GM12878 (cell line): ENCODE measurements at regions not wholly inside any gene's neighbourhood (a gene's known extent, or its start where the extent isn't known, plus 50 kb on each side); places are given as distances from the start of the nearest gene placed in this dataset.

ENCODE experiments used
- ATAC-seq: fragments of 200-7000 bp; cut with Tn5 transposase; 3 replicates; pipeline ENCODE4 v1.9.1; 2020; ENCODE audit warnings: mild to moderate bottlenecking, moderate library complexity
- BruUV-seq: library from RNA; stranded (reverse); fragments of 400-500 nt; replicated peaks from 2 replicates; lab custom pipeline; 2021; lab: Mats Ljungman, UMichigan
- CTCF ChIA-PET: fragments of 300-600 bp; sonication (Branson Sonifier 250); formaldehyde crosslinking; extraction: SDS; loops from one replicate; lab custom pipeline; 2021; ENCODE audit warnings: inconsistent platforms; lab: Yijun Ruan, JAX
- POLR2A ChIA-PET: fragments of 350-600 bp; formaldehyde crosslinking; extraction: SDS; loops from one replicate; lab custom pipeline; 2021; ENCODE audit warnings: inconsistent platforms; lab: Charles Lee
- RAD21 ChIA-PET: fragments of 300-600 bp; sonication (Branson Sonifier 250); formaldehyde crosslinking; loops from one replicate; lab custom pipeline; 2023; ENCODE audit warnings: antibody characterized with exemption; ENCODE audit not compliant: unreplicated experiment; lab: Charles Lee
- SMC1A ChIA-PET: fragments of 300-600 bp; sonication (Branson Sonifier 250); formaldehyde crosslinking; loops from one replicate; lab custom pipeline; 2023; ENCODE audit not compliant: unreplicated experiment, uncharacterized antibody; lab: Charles Lee
- DNase-seq: peaks from one replicate; pipeline ENCODE4 v3.0.0-alpha.2; 2011; ENCODE audit warnings: low read depth, low spot score
- FAIRE-seq: peaks from 3 replicates; lab custom pipeline; 2011; peaks lifted over from hg19 to GRCh38; lab: Jason Lieb, UNC
- H2AFZ ChIP-seq: 2 replicates; pipeline ENCODE4 v1.6.0; 2011; ENCODE audit warnings: low read depth, low read length, control low read depth; ENCODE audit not compliant: control insufficient read depth
- H3K27ac ChIP-seq: 2 replicates; pipeline ENCODE4 v1.5.1; 2011; ENCODE audit warnings: control low read depth; ENCODE audit not compliant: control insufficient read depth, insufficient read depth
- H3K27me3 ChIP-seq, 2 experiments: replicated peaks in 1 of 2; 2 replicates each; pipeline versions ENCODE4 v1.6.0 to v1.6.1; 2011; ENCODE audit warnings: low read length in 1 of 2; ENCODE audit not compliant: control insufficient read depth in 2 of 2, insufficient read depth in 2 of 2
- H3K36me3 ChIP-seq, 2 experiments: 2 replicates each; pipeline ENCODE4 v1.5.1; 2011; ENCODE audit warnings: low read length in 1 of 2; ENCODE audit not compliant: control insufficient read depth in 2 of 2, insufficient read depth in 2 of 2
- H3K4me1 ChIP-seq: 2 replicates; pipeline ENCODE4 v1.6.1; 2011; ENCODE audit warnings: mild to moderate bottlenecking, low read length, moderate library complexity, mixed read lengths; ENCODE audit not compliant: control insufficient read depth, insufficient read depth
- H3K4me2 ChIP-seq: 2 replicates; pipeline ENCODE4 v1.6.0; 2011; ENCODE audit warnings: control low read depth; ENCODE audit not compliant: control insufficient read depth, insufficient read depth
- H3K4me3 ChIP-seq: fragments of 200-600 bp; sonication (generic); 2 replicates; pipeline ENCODE4 v1.5.1; 2016
- H3K79me2 ChIP-seq: 2 replicates; pipeline ENCODE4 v1.6.0; 2011; ENCODE audit warnings: low read length; ENCODE audit not compliant: control insufficient read depth, insufficient read depth
- H3K9ac ChIP-seq: 2 replicates; pipeline ENCODE4 v1.8.0; 2011; ENCODE audit warnings: low read length, control low read depth, mixed read lengths; ENCODE audit not compliant: control insufficient read depth, insufficient read depth
- H3K9me3 ChIP-seq: replicated peaks from 3 replicates; pipeline ENCODE4 v1.5.1; 2011; ENCODE audit warnings: mild to moderate bottlenecking, low read length; ENCODE audit not compliant: control insufficient read depth, insufficient read depth
- H4K20me1 ChIP-seq: 2 replicates; pipeline ENCODE4 v1.6.0; 2011; ENCODE audit not compliant: control insufficient read depth, insufficient read depth
- ASH2L ChIP-seq: fragments of 300-600, 200-600 bp; sonication (generic); IDR thresholded peaks from 2 replicates; pipeline ENCODE4 v1.6.1; 2017; ENCODE audit warnings: low read depth, mild to moderate bottlenecking, borderline replicate concordance
- BCL11A ChIP-seq: IDR thresholded peaks from 2 replicates; pipeline ENCODE4 v1.6.1; 2011; ENCODE audit warnings: low read depth, low read length
- CHD2 ChIP-seq: IDR thresholded peaks from 2 replicates; pipeline ENCODE4 v1.6.1; 2011; ENCODE audit warnings: low read depth, low read length, improper control_type of control experiment, borderline replicate concordance
- CREM ChIP-seq: IDR thresholded peaks from 2 replicates; pipeline ENCODE4 v1.6.1; 2014; ENCODE audit warnings: antibody characterized with exemption, low read depth
- IKZF1 ChIP-seq: fragments of 450-650 bp; conservative IDR thresholded peaks from 2 replicates; pipeline ENCODE4 v1.6.1; 2017; ENCODE audit warnings: antibody characterized with exemption, mild to moderate bottlenecking
- NFIC ChIP-seq: IDR thresholded peaks from 2 replicates; pipeline ENCODE4 v1.6.1; 2012; ENCODE audit warnings: low read depth, mild to moderate bottlenecking, inconsistent platforms, low read length, moderate library complexity
- RB1 ChIP-seq: fragments of 450-650 bp; formaldehyde crosslinking; IDR thresholded peaks from 2 replicates; pipeline ENCODE4 v1.6.1; 2017; ENCODE audit warnings: mild to moderate bottlenecking, borderline replicate concordance
- SMARCA5 ChIP-seq: fragments of 450-650 bp; IDR thresholded peaks from 2 replicates; pipeline ENCODE4 v1.6.1; 2017; ENCODE audit warnings: mild to moderate bottlenecking
- SPI1 ChIP-seq: IDR thresholded peaks from 2 replicates; pipeline ENCODE4 v1.6.1; 2011; ENCODE audit warnings: low read depth, mild to moderate bottlenecking, low read length, moderate library complexity, borderline replicate concordance; ENCODE audit not compliant: insufficient read depth
- SRF ChIP-seq, 2 experiments: IDR thresholded peaks; 2 replicates each; pipeline ENCODE4 v1.6.1; 2011; ENCODE audit warnings: low read depth in 2 of 2, low read length in 2 of 2, mild to moderate bottlenecking in 1 of 2, moderate library complexity in 1 of 2
- STAT3 ChIP-seq: IDR thresholded peaks from 2 replicates; pipeline ENCODE4 v1.6.1; 2011; ENCODE audit warnings: low read depth, low read length, improper control_type of control experiment
- TAF1 ChIP-seq: IDR thresholded peaks from 2 replicates; pipeline ENCODE4 v1.6.1; 2011; ENCODE audit warnings: mild to moderate bottlenecking, low read depth, low read length, borderline replicate concordance
- TCF3 ChIP-seq: IDR thresholded peaks from 2 replicates; pipeline ENCODE4 v1.6.1; 2012; ENCODE audit warnings: low read depth, mild to moderate bottlenecking, low read length, borderline replicate concordance; ENCODE audit not compliant: insufficient read depth
- ZBED1 ChIP-seq: IDR thresholded peaks from 2 replicates; pipeline ENCODE4 v1.6.1; 2016; ENCODE audit warnings: borderline replicate concordance
- in situ Hi-C: fragments of 300-500 bp; cut with MboI; formaldehyde crosslinking; loops from 9 replicates; pipeline ENCODE4 v1.14.3; 2018; ENCODE audit warnings: mixed read lengths
- intact Hi-C: fragments of 100-400 bp; cut with micrococcal nuclease; formaldehyde crosslinking; loops from one replicate; pipeline ENCODE4 v1.14.2; 2022; ENCODE audit not compliant: unreplicated experiment
- TF ChIP-seq, protein P1 (sequence below): IDR thresholded peaks from 2 replicates; pipeline ENCODE4 v1.6.1; 2012; ENCODE audit warnings: low read depth, low read length, improper control_type of control experiment
- TF ChIP-seq, protein P2 (sequence below): fragments of 450-650 bp; IDR thresholded peaks from 2 replicates; pipeline ENCODE4 v1.6.1; 2017; ENCODE audit warnings: antibody characterized with exemption, mild to moderate bottlenecking, moderate library complexity
- TF ChIP-seq, protein P3 (sequence below): fragments of 450-650 bp; IDR thresholded peaks from 2 replicates; pipeline ENCODE4 v1.6.1; 2016; ENCODE audit warnings: mild to moderate bottlenecking
- TF ChIP-seq, protein P4 (sequence below): IDR thresholded peaks from 2 replicates; pipeline ENCODE4 v1.6.1; 2011; ENCODE audit warnings: borderline replicate concordance, low read depth, mild to moderate bottlenecking, moderate library complexity, low read length; ENCODE audit not compliant: insufficient read depth, poor library complexity, severe bottlenecking

DNA sequence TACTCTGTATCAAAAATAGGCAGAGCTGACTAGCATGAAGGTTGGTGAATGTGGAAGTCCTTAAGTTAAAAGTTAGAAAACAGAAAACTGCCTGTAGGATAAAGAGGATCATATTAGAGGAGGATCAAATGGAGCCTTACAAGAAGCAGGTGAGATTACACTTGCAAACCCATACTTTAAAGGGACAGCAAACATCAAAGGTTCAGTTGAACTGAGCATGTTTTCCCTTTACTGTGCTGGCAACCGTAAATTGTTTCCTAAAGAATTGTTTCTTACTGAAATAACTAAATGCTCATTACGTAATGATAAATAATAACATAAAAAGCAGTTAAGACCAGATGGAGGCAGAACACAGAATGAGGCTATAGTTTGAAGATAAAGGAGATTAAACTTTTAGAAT lies 465.3 kb upstream of the FTMT start (continued):
- TF ChIP-seq TAF1: no peak
- TF ChIP-seq NFIC: no peak
- TF ChIP-seq CHD2: no peak
- no peak for TF ChIP-seq SPI1
- no peak for TF ChIP-seq ASH2L
- TF ChIP-seq IKZF1: no peak
- TF ChIP-seq, protein P1, sequence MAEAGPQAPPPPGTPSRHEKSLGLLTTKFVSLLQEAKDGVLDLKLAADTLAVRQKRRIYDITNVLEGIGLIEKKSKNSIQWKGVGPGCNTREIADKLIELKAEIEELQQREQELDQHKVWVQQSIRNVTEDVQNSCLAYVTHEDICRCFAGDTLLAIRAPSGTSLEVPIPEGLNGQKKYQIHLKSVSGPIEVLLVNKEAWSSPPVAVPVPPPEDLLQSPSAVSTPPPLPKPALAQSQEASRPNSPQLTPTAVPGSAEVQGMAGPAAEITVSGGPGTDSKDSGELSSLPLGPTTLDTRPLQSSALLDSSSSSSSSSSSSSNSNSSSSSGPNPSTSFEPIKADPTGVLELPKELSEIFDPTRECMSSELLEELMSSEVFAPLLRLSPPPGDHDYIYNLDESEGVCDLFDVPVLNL: no peak
- TF ChIP-seq STAT3: no peak
- no peak for TF ChIP-seq SMARCA5

DNA sequence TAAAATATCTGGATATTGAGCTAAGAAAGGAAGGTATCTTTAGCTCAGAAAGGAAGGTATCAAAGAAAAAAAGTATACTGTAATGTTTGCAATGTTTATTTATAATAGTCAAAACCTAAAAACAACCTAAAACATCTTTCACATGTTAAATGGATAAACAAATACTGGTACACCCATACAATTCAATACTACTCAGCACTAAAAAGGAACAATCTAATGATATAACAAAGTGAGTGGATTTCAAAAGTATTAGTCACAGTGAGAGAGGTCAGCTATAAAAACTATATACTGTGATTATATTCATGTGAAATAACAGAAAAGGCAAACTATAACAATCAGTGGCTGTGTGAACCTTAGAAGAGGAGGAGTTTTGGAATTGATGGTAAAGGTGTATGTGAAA lies 455.0 kb upstream of the FTMT start:
- ChIA-PET CTCF (no interaction called here), SMC1A (no interaction called here), POLR2A (no interaction called here), RAD21 (no interaction called here)
- intact Hi-C loops (no loop called here), in situ Hi-C loops (no loop called here)
- DNase-seq: no peak
- Histone ChIP-seq H3K9ac (no peak overlapping the region), H3K9me3 (no peaks in the 10 kb centered on the region), H3K4me1 (no peaks in the 10 kb centered on the region), H3K4me3 (no peak overlapping the region), H2AFZ (no peak overlapping the region), H3K27ac (no peak overlapping the region), H3K36me3 (no peaks in the 10 kb centered on the region), H3K27me3 (no peaks in the 10 kb centered on the region), H3K4me2 (no peak overlapping the region), H4K20me1 (no peaks in the 10 kb centered on the region), H3K79me2 (no peaks in the 10 kb centered on the region)
- TF ChIP-seq ZBED1: no peak
- TF ChIP-seq, protein P2, sequence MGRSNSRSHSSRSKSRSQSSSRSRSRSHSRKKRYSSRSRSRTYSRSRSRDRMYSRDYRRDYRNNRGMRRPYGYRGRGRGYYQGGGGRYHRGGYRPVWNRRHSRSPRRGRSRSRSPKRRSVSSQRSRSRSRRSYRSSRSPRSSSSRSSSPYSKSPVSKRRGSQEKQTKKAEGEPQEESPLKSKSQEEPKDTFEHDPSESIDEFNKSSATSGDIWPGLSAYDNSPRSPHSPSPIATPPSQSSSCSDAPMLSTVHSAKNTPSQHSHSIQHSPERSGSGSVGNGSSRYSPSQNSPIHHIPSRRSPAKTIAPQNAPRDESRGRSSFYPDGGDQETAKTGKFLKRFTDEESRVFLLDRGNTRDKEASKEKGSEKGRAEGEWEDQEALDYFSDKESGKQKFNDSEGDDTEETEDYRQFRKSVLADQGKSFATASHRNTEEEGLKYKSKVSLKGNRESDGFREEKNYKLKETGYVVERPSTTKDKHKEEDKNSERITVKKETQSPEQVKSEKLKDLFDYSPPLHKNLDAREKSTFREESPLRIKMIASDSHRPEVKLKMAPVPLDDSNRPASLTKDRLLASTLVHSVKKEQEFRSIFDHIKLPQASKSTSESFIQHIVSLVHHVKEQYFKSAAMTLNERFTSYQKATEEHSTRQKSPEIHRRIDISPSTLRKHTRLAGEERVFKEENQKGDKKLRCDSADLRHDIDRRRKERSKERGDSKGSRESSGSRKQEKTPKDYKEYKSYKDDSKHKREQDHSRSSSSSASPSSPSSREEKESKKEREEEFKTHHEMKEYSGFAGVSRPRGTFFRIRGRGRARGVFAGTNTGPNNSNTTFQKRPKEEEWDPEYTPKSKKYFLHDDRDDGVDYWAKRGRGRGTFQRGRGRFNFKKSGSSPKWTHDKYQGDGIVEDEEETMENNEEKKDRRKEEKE: no peak
- TF ChIP-seq RB1: no peak
- no peak for TF ChIP-seq TCF3
- TF ChIP-seq, protein P3, sequence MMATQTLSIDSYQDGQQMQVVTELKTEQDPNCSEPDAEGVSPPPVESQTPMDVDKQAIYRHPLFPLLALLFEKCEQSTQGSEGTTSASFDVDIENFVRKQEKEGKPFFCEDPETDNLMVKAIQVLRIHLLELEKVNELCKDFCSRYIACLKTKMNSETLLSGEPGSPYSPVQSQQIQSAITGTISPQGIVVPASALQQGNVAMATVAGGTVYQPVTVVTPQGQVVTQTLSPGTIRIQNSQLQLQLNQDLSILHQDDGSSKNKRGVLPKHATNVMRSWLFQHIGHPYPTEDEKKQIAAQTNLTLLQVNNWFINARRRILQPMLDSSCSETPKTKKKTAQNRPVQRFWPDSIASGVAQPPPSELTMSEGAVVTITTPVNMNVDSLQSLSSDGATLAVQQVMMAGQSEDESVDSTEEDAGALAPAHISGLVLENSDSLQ: no peak
- no peak for TF ChIP-seq CREM
- TF ChIP-seq SRF (IDR thresholded peaks at IDR 0.05; ENCODE audit: low read depth in 2 of 2, low read length in 2 of 2): no peak
- TF ChIP-seq, protein P4, sequence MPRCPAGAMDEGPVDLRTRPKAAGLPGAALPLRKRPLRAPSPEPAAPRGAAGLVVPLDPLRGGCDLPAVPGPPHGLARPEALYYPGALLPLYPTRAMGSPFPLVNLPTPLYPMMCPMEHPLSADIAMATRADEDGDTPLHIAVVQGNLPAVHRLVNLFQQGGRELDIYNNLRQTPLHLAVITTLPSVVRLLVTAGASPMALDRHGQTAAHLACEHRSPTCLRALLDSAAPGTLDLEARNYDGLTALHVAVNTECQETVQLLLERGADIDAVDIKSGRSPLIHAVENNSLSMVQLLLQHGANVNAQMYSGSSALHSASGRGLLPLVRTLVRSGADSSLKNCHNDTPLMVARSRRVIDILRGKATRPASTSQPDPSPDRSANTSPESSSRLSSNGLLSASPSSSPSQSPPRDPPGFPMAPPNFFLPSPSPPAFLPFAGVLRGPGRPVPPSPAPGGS: no peak
- no peak for TF ChIP-seq BCL11A
- no peak for ATAC-seq
- no peak for FAIRE-seq
- no TSS peak for BruUV-seq
